Astrocyte of the spinal cord (primary cell): ENCODE measurements at regions not wholly inside any gene's neighbourhood (a gene's known extent, or its start where the extent isn't known, plus 50 kb on each side); places are given as distances from the start of the nearest gene placed in this dataset.

ENCODE experiments used
- DNase-seq: peaks from one replicate; pipeline ENCODE4 v3.0.0; 2011; ENCODE audit warnings: low read depth, low spot score
- H3K4me3 ChIP-seq: 2 replicates; pipeline ENCODE4 v1.5.1; 2011; ENCODE audit warnings: low read depth, mild to moderate bottlenecking, low read length, moderate library complexity
- in situ Hi-C: cut with HindIII; loops from 2 replicates; pipeline ENCODE4 v1.10.0; 2017; ENCODE audit warnings: low sequenced_read_pairs
- TF ChIP-seq, protein P1 (sequence below): IDR thresholded peaks from 2 replicates; pipeline ENCODE4 v1.5.1; 2012; ENCODE audit warnings: low read depth, mild to moderate bottlenecking, low read length, inconsistent platforms

DNA sequence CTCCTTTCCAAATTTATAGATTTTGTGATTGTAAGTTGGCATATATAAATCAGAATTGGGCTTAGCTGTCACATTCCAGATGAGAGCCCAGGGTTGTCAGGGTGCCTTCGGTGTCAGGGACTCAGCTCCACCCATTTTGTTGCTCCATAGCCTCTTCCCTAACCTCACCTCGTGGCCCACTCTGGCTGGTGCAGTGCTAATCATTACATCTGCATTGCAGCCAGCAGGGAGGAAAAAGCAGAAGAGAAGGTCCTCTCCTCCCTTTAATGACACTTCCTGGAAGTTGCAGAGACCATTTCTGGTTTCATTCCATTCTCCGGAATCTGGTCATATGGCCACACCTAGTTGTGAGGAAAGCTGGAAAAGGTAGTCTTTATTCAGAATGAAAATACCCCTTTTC, 113.3 kb downstream of the CCT6B start:
- H3K4me3 ChIP-seq, result no peak overlapping the region
- TF ChIP-seq, protein P1, sequence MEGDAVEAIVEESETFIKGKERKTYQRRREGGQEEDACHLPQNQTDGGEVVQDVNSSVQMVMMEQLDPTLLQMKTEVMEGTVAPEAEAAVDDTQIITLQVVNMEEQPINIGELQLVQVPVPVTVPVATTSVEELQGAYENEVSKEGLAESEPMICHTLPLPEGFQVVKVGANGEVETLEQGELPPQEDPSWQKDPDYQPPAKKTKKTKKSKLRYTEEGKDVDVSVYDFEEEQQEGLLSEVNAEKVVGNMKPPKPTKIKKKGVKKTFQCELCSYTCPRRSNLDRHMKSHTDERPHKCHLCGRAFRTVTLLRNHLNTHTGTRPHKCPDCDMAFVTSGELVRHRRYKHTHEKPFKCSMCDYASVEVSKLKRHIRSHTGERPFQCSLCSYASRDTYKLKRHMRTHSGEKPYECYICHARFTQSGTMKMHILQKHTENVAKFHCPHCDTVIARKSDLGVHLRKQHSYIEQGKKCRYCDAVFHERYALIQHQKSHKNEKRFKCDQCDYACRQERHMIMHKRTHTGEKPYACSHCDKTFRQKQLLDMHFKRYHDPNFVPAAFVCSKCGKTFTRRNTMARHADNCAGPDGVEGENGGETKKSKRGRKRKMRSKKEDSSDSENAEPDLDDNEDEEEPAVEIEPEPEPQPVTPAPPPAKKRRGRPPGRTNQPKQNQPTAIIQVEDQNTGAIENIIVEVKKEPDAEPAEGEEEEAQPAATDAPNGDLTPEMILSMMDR, result no peak
- in situ Hi-C loops, result no loop called here
- no peak for DNase-seq

DNA sequence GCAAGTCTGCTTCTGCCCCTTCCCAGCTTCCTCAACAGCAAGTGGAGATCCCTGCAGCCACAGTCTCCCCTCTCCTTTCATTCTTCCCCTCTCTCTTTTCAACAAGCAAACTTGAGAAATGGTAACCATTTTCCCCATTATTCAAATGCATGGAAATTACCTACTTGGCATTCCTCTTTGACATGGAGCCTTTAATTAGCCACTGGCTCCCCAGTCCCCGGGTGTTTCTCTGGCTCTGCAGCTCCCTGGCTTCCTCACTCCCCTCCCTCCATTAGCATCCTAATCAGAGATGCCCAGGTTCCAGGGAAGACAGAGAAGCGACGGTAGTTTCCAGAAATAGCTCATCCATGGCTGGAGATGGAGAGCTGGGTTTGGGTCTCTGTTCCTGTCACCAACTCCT, 116.0 kb downstream of the CCT6B start:
- DNase-seq, result no peak
- no peak overlapping the region for H3K4me3 ChIP-seq
- in situ Hi-C loops, result no loop called here
- TF ChIP-seq, protein P1, result no peak

DNA sequence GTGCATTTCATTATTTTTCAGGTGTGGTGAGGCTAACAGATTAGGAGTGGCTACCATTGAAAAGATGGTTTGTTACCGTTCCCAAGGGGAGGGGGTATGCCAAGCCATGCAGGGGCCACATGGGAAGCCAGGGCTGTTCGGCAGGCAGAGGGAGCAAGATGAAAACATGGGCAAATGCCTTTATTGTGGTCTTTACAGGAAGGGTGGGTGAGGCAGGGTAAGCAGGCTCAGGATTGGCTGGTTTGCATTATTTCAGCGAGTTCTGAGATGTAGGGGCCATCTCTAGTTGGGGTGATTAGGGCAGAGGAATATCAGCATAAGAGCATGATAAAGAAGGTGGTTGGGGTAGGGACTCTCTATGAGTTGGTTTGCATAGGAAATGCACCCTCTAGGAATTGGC, 117.6 kb downstream of the CCT6B start:
- in situ Hi-C loops, result no loop called here
- H3K4me3 ChIP-seq, result no peak overlapping the region
- TF ChIP-seq, protein P1, result no peak
- DNase-seq, result no peak

DNA sequence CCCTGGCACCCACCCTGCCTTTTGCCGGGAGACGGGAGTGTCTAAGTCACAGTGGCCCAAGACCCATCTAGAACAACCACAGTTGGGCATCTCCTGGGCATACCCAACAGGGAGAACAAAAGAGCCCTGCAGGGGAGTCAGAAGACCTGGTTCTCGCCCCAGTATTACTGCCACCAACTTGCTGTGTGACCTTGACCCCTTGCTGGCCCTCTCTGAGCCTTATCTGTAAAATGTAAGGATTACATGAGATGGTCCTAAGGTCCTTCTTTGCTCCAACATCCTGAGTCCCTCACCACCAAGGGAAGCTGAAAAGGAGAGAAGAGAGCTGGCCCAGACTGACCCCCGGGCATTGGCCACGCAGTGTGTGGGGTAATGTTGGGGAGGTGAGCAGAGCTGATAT, 119.0 kb downstream of the CCT6B start:
- H3K4me3 ChIP-seq, result no peak overlapping the region
- DNase-seq, result no peak
- TF ChIP-seq, protein P1, result no peak
- in situ Hi-C loops, result no loop called here

DNA sequence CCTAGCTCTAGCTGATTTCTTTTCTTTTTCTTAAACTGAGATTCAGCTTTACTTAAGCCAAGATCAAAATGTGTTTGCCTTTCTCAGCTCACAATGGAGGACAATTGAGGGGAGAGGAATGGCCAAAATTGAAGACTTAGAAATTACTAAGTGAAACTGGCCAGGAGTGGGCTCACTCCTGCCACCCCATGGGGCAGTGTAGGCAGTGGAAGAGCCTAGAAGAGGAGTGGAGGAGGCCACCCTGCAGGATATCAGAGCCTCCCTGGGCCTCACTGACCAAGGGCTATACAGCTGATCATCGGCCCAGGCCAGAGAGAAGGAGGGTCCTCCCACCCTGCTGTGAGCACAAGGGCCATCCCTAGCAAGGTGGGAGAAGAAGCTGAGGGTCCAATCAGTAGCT, 119.8 kb downstream of the CCT6B start:
- H3K4me3 ChIP-seq, result no peak overlapping the region
- DNase-seq, result no peak
- TF ChIP-seq, protein P1, result no peak
- in situ Hi-C loops, result no loop called here

DNA sequence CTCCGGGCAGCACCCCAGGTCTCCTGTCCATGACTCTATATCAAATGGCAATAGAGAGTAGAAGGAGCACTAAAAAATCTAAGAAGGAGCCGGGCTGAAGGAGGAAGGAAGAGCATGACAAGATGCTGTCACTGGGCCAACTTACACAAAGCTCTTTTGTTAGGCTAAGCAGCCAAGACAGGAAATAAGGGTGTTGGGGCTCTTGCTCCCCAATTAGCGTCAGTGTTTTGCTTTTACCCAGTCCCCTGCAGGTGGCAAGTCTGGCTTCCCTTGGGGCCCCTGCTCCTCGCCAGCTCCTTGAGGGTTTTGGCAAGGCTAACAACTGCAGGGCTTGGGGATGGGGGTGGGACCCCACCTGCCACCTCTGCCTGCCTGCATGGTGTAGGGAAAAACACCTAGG, 120.5 kb downstream of the CCT6B start:
- in situ Hi-C loops, result no loop called here
- no peak for DNase-seq
- H3K4me3 ChIP-seq, result no peak overlapping the region
- TF ChIP-seq, protein P1, result no peak

DNA sequence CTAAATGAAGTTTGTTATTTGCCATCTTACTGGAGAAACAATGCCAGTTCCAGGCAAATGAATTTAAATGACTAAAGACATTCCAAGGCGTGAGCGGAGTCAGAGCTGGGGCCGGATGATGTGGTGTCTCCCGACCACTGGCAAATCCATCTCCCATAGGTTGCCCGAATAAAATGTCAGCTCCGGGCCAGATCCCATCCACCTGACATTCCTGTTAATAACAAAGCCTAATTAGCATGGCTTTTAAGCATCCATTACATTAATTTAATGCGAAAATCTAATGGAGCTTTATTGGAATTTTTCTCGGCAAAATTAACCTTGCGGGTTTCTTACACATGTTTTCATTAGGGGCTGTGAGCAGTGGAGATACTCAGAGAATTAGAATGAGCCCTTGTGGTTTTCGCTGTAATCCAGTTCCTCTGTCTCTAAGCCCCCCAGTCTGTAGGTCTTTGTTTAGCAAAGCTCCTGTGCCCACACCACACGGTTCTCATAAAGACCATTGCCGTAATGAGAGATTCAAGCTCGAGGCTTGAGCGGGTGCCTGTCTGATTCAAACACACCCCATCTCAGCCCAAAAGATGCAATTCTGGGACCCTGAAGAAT, 123.3 kb downstream of the CCT6B start:
- TF ChIP-seq, protein P1, result no peak
- no peak overlapping the region for H3K4me3 ChIP-seq
- in situ Hi-C loops, result no loop called here
- DNase-seq, result no peak
